Epithelial cell of esophagus (primary cell): ENCODE measurements at regions not wholly inside any gene's neighbourhood (a gene's known extent, or its start where the extent isn't known, plus 50 kb on each side); places are given as distances from the start of the nearest gene placed in this dataset.

Experiments
- DNase-seq: peaks from one replicate; pipeline ENCODE4 v3.0.0; 2010; ENCODE audit warnings: low read depth
- H3K4me3 ChIP-seq: 2 replicates; pipeline ENCODE4 v1.5.1; 2011; ENCODE audit warnings: mild to moderate bottlenecking, low read length, control low read depth
- CTCF ChIP-seq: IDR thresholded peaks from 2 replicates; pipeline ENCODE4 v1.5.1; 2011; ENCODE audit warnings: low read depth, mild to moderate bottlenecking, low read length, control low read depth, inconsistent platforms; ENCODE audit not compliant: insufficient read depth; ENCODE audit errors: missing control alignments

- no peak for TF ChIP-seq CTCF
- no peak for DNase-seq
- H3K4me3 ChIP-seq = no peak overlapping the region
These were observed 244.5 kb upstream of the MEX3C start for GRCh38 chr18:51442012-51442411.

GRCh38 chr18:51446571-51447210 lies 249.2 kb upstream of the MEX3C start:
- H3K4me3 ChIP-seq = no peak overlapping the region
- no peak for DNase-seq
- TF ChIP-seq CTCF = no peak

GRCh38 chr18:51447351-51448342 lies 250.2 kb upstream of the MEX3C start:
- DNase-seq = peak; percentile 27
- no peak for TF ChIP-seq CTCF
- no peak overlapping the region for H3K4me3 ChIP-seq

GRCh38 chr18:51448949-51449348 lies 251.5 kb upstream of the MEX3C start:
- H3K4me3 ChIP-seq = no peak overlapping the region
- no peak for TF ChIP-seq CTCF
- no peak for DNase-seq

GRCh38 chr18:51453594-51453993 lies 256.1 kb upstream of the MEX3C start:
- H3K4me3 ChIP-seq = no peak overlapping the region
- no peak for TF ChIP-seq CTCF
- DNase-seq = no peak

GRCh38 chr18:51458861-51459260 lies 261.4 kb upstream of the MEX3C start:
- no peak for TF ChIP-seq CTCF
- no peak overlapping the region for H3K4me3 ChIP-seq
- no peak for DNase-seq

GRCh38 chr18:51461956-51462355 lies 264.5 kb upstream of the MEX3C start:
- H3K4me3 ChIP-seq = no peak overlapping the region
- TF ChIP-seq CTCF = no peak
- DNase-seq = no peak
